ENCODE measurements at regions not wholly inside any gene's neighbourhood (a gene's known extent, or its start where the extent isn't known, plus 50 kb on each side); places are given as distances from the start of the nearest gene placed in this dataset.

GRCh38 chr6:137677709-137678108, 183.5 kb upstream of the OLIG3 start:
- TF ChIP-seq CTCF (IDR thresholded peaks at IDR 0.05) (no peak), SMC3 (IDR thresholded peaks at IDR 0.05) (no peak), CHD2 (IDR thresholded peaks at IDR 0.05; ENCODE audit: low read length, partially characterized antibody) (no peak), CEBPB (IDR thresholded peaks at IDR 0.05) (no peak), REST (IDR thresholded peaks at IDR 0.05) (no peak), POLR2A (IDR thresholded peaks at IDR 0.05; ENCODE audit: low read length) (no peak), KDM1A (IDR thresholded peaks at IDR 0.05; ENCODE audit: low read depth) (no peak), KDM5A (IDR thresholded peaks at IDR 0.05) (no peak), HOXB13 (CRISPR knock-in tag; IDR thresholded peaks at IDR 0.05; ENCODE audit: low read depth) (no peak)
- TF ChIP-seq, protein P1, sequence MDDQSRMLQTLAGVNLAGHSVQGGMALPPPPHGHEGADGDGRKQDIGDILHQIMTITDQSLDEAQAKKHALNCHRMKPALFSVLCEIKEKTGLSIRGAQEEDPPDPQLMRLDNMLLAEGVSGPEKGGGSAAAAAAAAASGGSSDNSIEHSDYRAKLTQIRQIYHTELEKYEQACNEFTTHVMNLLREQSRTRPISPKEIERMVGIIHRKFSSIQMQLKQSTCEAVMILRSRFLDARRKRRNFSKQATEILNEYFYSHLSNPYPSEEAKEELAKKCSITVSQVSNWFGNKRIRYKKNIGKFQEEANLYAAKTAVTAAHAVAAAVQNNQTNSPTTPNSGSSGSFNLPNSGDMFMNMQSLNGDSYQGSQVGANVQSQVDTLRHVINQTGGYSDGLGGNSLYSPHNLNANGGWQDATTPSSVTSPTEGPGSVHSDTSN (IDR thresholded peaks at IDR 0.05), result no peak

All from A549 (cell line).